ENCODE measurements at regions not wholly inside any gene's neighbourhood (a gene's known extent, or its start where the extent isn't known, plus 50 kb on each side); places are given as distances from the start of the nearest gene placed in this dataset.
A peak's percentile ranks its signal among the peaks of the same experiment; 100 is the strongest.
"Not testable (repeated sequence)": the region's sequence is repeated elsewhere in the genome, so short reads cannot be mapped to it uniquely, and the experiment has no call there.

- H3K27ac ChIP-seq (ENCODE audit: low read depth, low read length); H3K9ac ChIP-seq (ENCODE audit: low read depth, low read length); H3K4me1 ChIP-seq (ENCODE audit: insufficient read depth, low read length); H3K36me3 ChIP-seq (ENCODE audit: insufficient read depth, low read length); H3K27me3 ChIP-seq (ENCODE audit: insufficient read depth, low read length); H3K9me3 ChIP-seq (ENCODE audit: insufficient read depth, low read depth, low read length): not testable (repeated sequence)
- H3K4me3 ChIP-seq (ENCODE audit: low read length) = peak overlapping the region; percentile 51
- 7% methylated on average over 5 of the region's 8 CpGs for WGBS
Measured at GRCh38 chr9:39463696-39464095, 108.2 kb downstream of the SPATA31A1 start.

- H3K4me1 ChIP-seq (ENCODE audit: insufficient read depth, low read length); H3K36me3 ChIP-seq (ENCODE audit: insufficient read depth, low read length); H3K27ac ChIP-seq (ENCODE audit: low read depth, low read length); H3K27me3 ChIP-seq (ENCODE audit: insufficient read depth, low read length); H3K9me3 ChIP-seq (ENCODE audit: insufficient read depth, low read depth, low read length); H3K9ac ChIP-seq (ENCODE audit: low read depth, low read length): not testable (repeated sequence)
- WGBS = under 1% methylated on average over 40 of the region's 46 CpGs
- H3K4me3 ChIP-seq (ENCODE audit: low read length) = peak overlapping the region; percentile 51
Measured at GRCh38 chr9:39464122-39464777, 108.8 kb downstream of the SPATA31A1 start.

GRCh38 chr9:39474499-39474898 lies 119.0 kb downstream of the SPATA31A1 start:
- not testable (repeated sequence) for H3K4me1 ChIP-seq (ENCODE audit: insufficient read depth, low read length); H3K9me3 ChIP-seq (ENCODE audit: insufficient read depth, low read depth, low read length); H3K27me3 ChIP-seq (ENCODE audit: insufficient read depth, low read length); H3K4me3 ChIP-seq (ENCODE audit: low read length); H3K27ac ChIP-seq (ENCODE audit: low read depth, low read length); H3K9ac ChIP-seq (ENCODE audit: low read depth, low read length); H3K36me3 ChIP-seq (ENCODE audit: insufficient read depth, low read length)
- no CpG with 5 or more reads among the region's 1 CpG for WGBS

GRCh38 chr9:39483073-39483472 lies 127.6 kb downstream of the SPATA31A1 start:
- not testable (repeated sequence) for H3K9ac ChIP-seq (ENCODE audit: low read depth, low read length); H3K4me3 ChIP-seq (ENCODE audit: low read length); H3K27me3 ChIP-seq (ENCODE audit: insufficient read depth, low read length); H3K4me1 ChIP-seq (ENCODE audit: insufficient read depth, low read length); H3K9me3 ChIP-seq (ENCODE audit: insufficient read depth, low read depth, low read length); H3K27ac ChIP-seq (ENCODE audit: low read depth, low read length); H3K36me3 ChIP-seq (ENCODE audit: insufficient read depth, low read length)
- WGBS = no CpG with 5 or more reads among the region's 4 CpGs

- H3K4me3 ChIP-seq (ENCODE audit: low read length); H3K4me1 ChIP-seq (ENCODE audit: insufficient read depth, low read length); H3K36me3 ChIP-seq (ENCODE audit: insufficient read depth, low read length); H3K27me3 ChIP-seq (ENCODE audit: insufficient read depth, low read length); H3K9ac ChIP-seq (ENCODE audit: low read depth, low read length); H3K27ac ChIP-seq (ENCODE audit: low read depth, low read length); H3K9me3 ChIP-seq (ENCODE audit: insufficient read depth, low read depth, low read length): not testable (repeated sequence)
- WGBS = 88% methylated on average over 1 of the region's 2 CpGs
Measured at GRCh38 chr9:39483880-39484279, 128.4 kb downstream of the SPATA31A1 start.

DNA sequence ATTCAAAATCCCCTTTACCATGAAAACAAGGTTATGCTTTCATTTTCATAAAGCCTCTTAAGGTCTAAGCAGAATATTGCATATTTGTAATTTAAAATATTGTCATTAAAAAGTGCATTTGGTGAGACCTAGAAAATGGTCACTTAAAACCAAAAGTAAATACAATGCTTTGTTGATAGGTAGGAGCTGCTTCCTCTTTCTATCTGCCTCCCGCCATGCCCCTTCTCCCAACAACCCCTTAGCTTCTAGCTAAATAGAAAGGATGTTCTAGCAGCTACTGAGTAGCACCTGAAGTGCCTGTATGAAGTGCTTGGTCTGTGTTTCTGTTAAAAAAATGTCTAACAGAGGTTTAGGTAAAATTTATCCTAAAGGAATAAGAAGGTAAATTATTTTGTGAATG lies 128.8 kb downstream of the SPATA31A1 start:
- not testable (repeated sequence) for H3K4me3 ChIP-seq (ENCODE audit: low read length); H3K9me3 ChIP-seq (ENCODE audit: insufficient read depth, low read depth, low read length); H3K36me3 ChIP-seq (ENCODE audit: insufficient read depth, low read length); H3K4me1 ChIP-seq (ENCODE audit: insufficient read depth, low read length); H3K9ac ChIP-seq (ENCODE audit: low read depth, low read length); H3K27ac ChIP-seq (ENCODE audit: low read depth, low read length); H3K27me3 ChIP-seq (ENCODE audit: insufficient read depth, low read length)
- no CpG with 5 or more reads among the region's 1 CpG for WGBS

- H3K36me3 ChIP-seq (ENCODE audit: insufficient read depth, low read length); H3K9ac ChIP-seq (ENCODE audit: low read depth, low read length); H3K27ac ChIP-seq (ENCODE audit: low read depth, low read length); H3K4me1 ChIP-seq (ENCODE audit: insufficient read depth, low read length); H3K9me3 ChIP-seq (ENCODE audit: insufficient read depth, low read depth, low read length); H3K27me3 ChIP-seq (ENCODE audit: insufficient read depth, low read length); H3K4me3 ChIP-seq (ENCODE audit: low read length): not testable (repeated sequence)
- WGBS = 94% methylated on average over 6 of the region's 16 CpGs
Measured at GRCh38 chr9:39487477-39487876, 132.0 kb downstream of the SPATA31A1 start.

- not testable (repeated sequence) for H3K9me3 ChIP-seq (ENCODE audit: insufficient read depth, low read depth, low read length); H3K27me3 ChIP-seq (ENCODE audit: insufficient read depth, low read length); H3K4me1 ChIP-seq (ENCODE audit: insufficient read depth, low read length); H3K27ac ChIP-seq (ENCODE audit: low read depth, low read length); H3K36me3 ChIP-seq (ENCODE audit: insufficient read depth, low read length); H3K4me3 ChIP-seq (ENCODE audit: low read length); H3K9ac ChIP-seq (ENCODE audit: low read depth, low read length)
- WGBS = no CpG with 5 or more reads among the region's 4 CpGs
Measured at GRCh38 chr9:39496248-39496647, 140.8 kb downstream of the SPATA31A1 start.

GRCh38 chr9:39503178-39503577 lies 147.7 kb downstream of the SPATA31A1 start:
- no CpG with 5 or more reads among the region's 4 CpGs for WGBS
- not testable (repeated sequence) for H3K9ac ChIP-seq (ENCODE audit: low read depth, low read length); H3K27ac ChIP-seq (ENCODE audit: low read depth, low read length); H3K36me3 ChIP-seq (ENCODE audit: insufficient read depth, low read length); H3K9me3 ChIP-seq (ENCODE audit: insufficient read depth, low read depth, low read length); H3K4me3 ChIP-seq (ENCODE audit: low read length); H3K27me3 ChIP-seq (ENCODE audit: insufficient read depth, low read length); H3K4me1 ChIP-seq (ENCODE audit: insufficient read depth, low read length)

- H3K4me1 ChIP-seq (ENCODE audit: insufficient read depth, low read length); H3K36me3 ChIP-seq (ENCODE audit: insufficient read depth, low read length); H3K4me3 ChIP-seq (ENCODE audit: low read length); H3K27ac ChIP-seq (ENCODE audit: low read depth, low read length); H3K27me3 ChIP-seq (ENCODE audit: insufficient read depth, low read length); H3K9me3 ChIP-seq (ENCODE audit: insufficient read depth, low read depth, low read length); H3K9ac ChIP-seq (ENCODE audit: low read depth, low read length): not testable (repeated sequence)
- WGBS = 100% methylated on average over 2 of the region's 9 CpGs
Measured at GRCh38 chr9:39527387-39528029, 172.0 kb downstream of the SPATA31A1 start.

DNA sequence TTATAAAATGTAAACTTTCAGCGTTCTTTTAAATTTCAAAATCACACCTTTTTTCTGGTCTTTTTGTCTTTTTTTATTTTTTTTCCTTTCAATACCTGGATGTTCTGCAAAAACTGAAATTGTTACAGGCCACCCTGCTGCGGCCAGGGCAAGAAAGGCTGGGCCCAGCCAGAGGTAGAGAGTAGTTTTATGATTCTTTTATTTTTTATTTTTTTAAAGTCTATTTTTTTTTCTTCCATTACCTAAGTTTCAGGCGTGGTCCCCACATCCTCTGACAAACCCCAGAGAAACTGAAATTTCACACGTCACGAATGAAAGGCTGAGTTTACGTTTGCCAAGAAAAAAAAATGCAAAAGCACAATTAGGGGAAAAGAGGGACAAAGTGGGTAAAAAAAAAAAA lies 177.1 kb downstream of the SPATA31A1 start:
- not testable (repeated sequence) for H3K4me3 ChIP-seq (ENCODE audit: low read length); H3K27ac ChIP-seq (ENCODE audit: low read depth, low read length); H3K9me3 ChIP-seq (ENCODE audit: insufficient read depth, low read depth, low read length); H3K27me3 ChIP-seq (ENCODE audit: insufficient read depth, low read length); H3K9ac ChIP-seq (ENCODE audit: low read depth, low read length); H3K36me3 ChIP-seq (ENCODE audit: insufficient read depth, low read length); H3K4me1 ChIP-seq (ENCODE audit: insufficient read depth, low read length)
- WGBS = 100% methylated on average over 1 of the region's 6 CpGs
